Ectodermal cell (in vitro differentiated cells): ENCODE measurements at regions not wholly inside any gene's neighbourhood (a gene's known extent, or its start where the extent isn't known, plus 50 kb on each side); places are given as distances from the start of the nearest gene placed in this dataset.

Experiments
- H3K27ac ChIP-seq: 2 replicates; pipeline ENCODE4 v1.7.0; 2013; ENCODE audit warnings: mild to moderate bottlenecking, low read depth, low read length; ENCODE audit not compliant: insufficient read depth, poor library complexity, severe bottlenecking
- H3K27me3 ChIP-seq: 2 replicates; pipeline ENCODE4 v1.7.0; 2013; ENCODE audit warnings: mild to moderate bottlenecking, low read length; ENCODE audit not compliant: insufficient read depth, control insufficient read depth, poor library complexity, severe bottlenecking
- H3K36me3 ChIP-seq: one replicate; pipeline ENCODE4 v1.7.0; 2013; ENCODE audit warnings: low read length; ENCODE audit not compliant: control insufficient read depth, insufficient read depth
- H3K4me1 ChIP-seq: one replicate; pipeline ENCODE4 v1.7.0; 2013; ENCODE audit warnings: low read length; ENCODE audit not compliant: control insufficient read depth, insufficient read depth
- H3K4me3 ChIP-seq: 2 replicates; pipeline ENCODE4 v1.7.0; 2013; ENCODE audit warnings: low read depth, low read length, control low read depth; ENCODE audit not compliant: insufficient read depth
- H3K9me3 ChIP-seq: 2 replicates; pipeline ENCODE4 v1.7.0; 2013; ENCODE audit warnings: mild to moderate bottlenecking, low read length, moderate library complexity; ENCODE audit not compliant: control insufficient read depth
- whole genome bisulfite sequencing, 2 experiments: methylation state at CpG; one replicate each; pipeline ENCODE4 v1.1.7; 2013; ENCODE audit warnings: missing lambda C conversion rate in 2 of 2; 5-methylcytosine and 5-hydroxymethylcytosine counted together

- H3K27me3 ChIP-seq: no peaks in the 10 kb centered on the region
- H3K9me3 ChIP-seq: no peaks in the 10 kb centered on the region
- H3K27ac ChIP-seq: no peak overlapping the region
- 94 to 96% methylated on average over 16 of the region's 16 CpGs for WGBS, 2 experiments
- H3K4me1 ChIP-seq: no peaks in the 10 kb centered on the region
- no peak overlapping the region for H3K4me3 ChIP-seq
- no peaks in the 10 kb centered on the region for H3K36me3 ChIP-seq
Measured at GRCh38 chr12:126616441-126616840, 1551.2 kb downstream of the AACS start.

- WGBS, 2 experiments: 90 to 93% methylated on average over 5 of the region's 5 CpGs
- H3K36me3 ChIP-seq: no peaks in the 10 kb centered on the region
- H3K4me3 ChIP-seq: no peak overlapping the region
- H3K9me3 ChIP-seq: no peaks in the 10 kb centered on the region
- no peak overlapping the region for H3K27ac ChIP-seq
- H3K27me3 ChIP-seq: no peaks in the 10 kb centered on the region
- H3K4me1 ChIP-seq: no peaks in the 10 kb centered on the region
Measured at GRCh38 chr12:126617312-126617711, 1552.1 kb downstream of the AACS start.

DNA sequence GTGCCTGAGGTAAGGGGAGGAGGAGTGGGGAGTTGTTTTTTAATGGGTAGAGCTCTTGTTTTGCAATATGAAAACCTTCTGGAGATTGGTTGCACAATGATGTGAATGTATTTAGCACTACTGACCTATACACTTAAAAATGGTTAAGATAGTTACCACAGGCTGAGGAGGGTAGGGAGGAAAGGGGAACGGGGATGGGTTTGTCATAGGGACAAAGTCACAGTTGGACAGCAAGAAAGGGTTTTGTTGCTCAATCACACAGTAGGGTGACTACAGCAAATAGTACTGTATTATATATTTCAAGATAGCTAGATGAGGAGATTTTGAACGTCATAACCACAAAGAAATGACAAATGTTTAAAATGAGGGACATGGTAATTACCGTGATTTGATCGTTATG lies 1562.4 kb downstream of the AACS start:
- no peaks in the 10 kb centered on the region for H3K36me3 ChIP-seq
- no peak overlapping the region for H3K27ac ChIP-seq
- no peak overlapping the region for H3K4me3 ChIP-seq
- H3K27me3 ChIP-seq: no peaks in the 10 kb centered on the region
- H3K4me1 ChIP-seq: no peaks in the 10 kb centered on the region
- 67 to 71% methylated on average over 1 of the region's 4 CpGs for WGBS, 2 experiments
- H3K9me3 ChIP-seq: no peaks in the 10 kb centered on the region

DNA sequence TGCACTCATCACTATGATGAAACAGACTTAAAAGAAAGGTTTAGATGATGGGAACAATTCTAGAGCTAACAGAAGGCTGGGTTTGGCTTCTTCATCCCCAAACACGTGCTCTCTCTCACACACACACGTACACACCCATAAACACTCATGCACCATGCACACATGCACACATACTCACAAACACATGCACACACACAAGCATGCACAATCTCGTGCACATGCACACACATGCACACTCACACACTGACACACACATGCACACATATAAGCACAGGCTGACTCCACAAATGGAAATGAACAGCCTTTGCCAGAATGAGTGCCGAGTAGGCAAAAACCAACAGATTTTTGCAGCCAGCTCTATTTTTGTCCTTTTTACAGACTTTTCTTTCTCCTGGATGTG lies 1571.6 kb downstream of the AACS start:
- no peaks in the 10 kb centered on the region for H3K36me3 ChIP-seq
- no peaks in the 10 kb centered on the region for H3K27me3 ChIP-seq
- H3K4me3 ChIP-seq: no peak overlapping the region
- H3K9me3 ChIP-seq: no peaks in the 10 kb centered on the region
- WGBS, 2 experiments: 89 to 90% methylated on average over 4 of the region's 4 CpGs
- no peaks in the 10 kb centered on the region for H3K4me1 ChIP-seq
- H3K27ac ChIP-seq: no peak overlapping the region

- 86 to 95% methylated on average over 2 of the region's 2 CpGs for WGBS, 2 experiments
- Histone ChIP-seq H3K36me3 (no peaks in the 10 kb centered on the region), H3K27ac (no peak overlapping the region), H3K4me3 (no peak overlapping the region), H3K27me3 (no peaks in the 10 kb centered on the region), H3K4me1 (no peaks in the 10 kb centered on the region), H3K9me3 (no peaks in the 10 kb centered on the region)
Measured at GRCh38 chr12:126644236-126645020, 1579.2 kb downstream of the AACS start.

DNA sequence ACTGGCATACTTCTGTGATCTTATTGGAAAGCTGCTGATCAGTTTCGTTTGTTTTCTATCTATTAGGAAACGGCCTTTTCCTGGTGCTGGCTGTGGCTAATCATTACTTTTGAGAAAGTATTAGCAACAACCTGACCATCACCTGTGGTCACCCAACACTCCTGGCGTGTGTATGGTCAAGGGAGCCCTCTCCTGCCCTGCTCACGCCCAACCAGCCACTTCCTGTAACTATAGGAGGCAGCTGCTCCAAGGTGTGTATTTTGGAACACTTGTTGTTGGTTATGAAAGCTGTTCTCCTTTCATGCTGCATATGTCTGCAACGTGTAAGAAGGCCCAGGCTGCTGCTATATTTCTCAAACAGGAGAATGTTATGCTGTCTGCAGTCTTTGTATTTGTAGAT lies 1582.8 kb downstream of the AACS start:
- H3K27ac ChIP-seq: no peak overlapping the region
- WGBS, 2 experiments: 91 to 94% methylated on average over 5 of the region's 5 CpGs

GRCh38 chr12:126651133-126651532 lies 1585.9 kb downstream of the AACS start:
- Histone ChIP-seq H3K27ac (no peak overlapping the region), H3K9me3 (no peaks in the 10 kb centered on the region), H3K36me3 (no peaks in the 10 kb centered on the region), H3K4me3 (no peak overlapping the region), H3K27me3 (no peaks in the 10 kb centered on the region), H3K4me1 (no peaks in the 10 kb centered on the region)
- 93% methylated on average over 5 of the region's 5 CpGs for WGBS, 2 experiments

More for the DNA sequence above, 1582.8 kb downstream of the AACS start:
- H3K9me3 ChIP-seq: no peaks in the 10 kb centered on the region
- H3K4me1 ChIP-seq: no peaks in the 10 kb centered on the region
- H3K27me3 ChIP-seq: no peaks in the 10 kb centered on the region
- H3K4me3 ChIP-seq: no peak overlapping the region
- H3K36me3 ChIP-seq: no peaks in the 10 kb centered on the region

GRCh38 chr12:126663304-126664094 lies 1598.3 kb downstream of the AACS start:
- no peaks in the 10 kb centered on the region for H3K9me3 ChIP-seq
- no peaks in the 10 kb centered on the region for H3K4me1 ChIP-seq
- no peaks in the 10 kb centered on the region for H3K27me3 ChIP-seq
- WGBS, 2 experiments: 43 to 45% methylated on average over 4 to 6 of the region's 6 CpGs
- no peak overlapping the region for H3K4me3 ChIP-seq
- H3K36me3 ChIP-seq: no peaks in the 10 kb centered on the region
- H3K27ac ChIP-seq: no peak overlapping the region

GRCh38 chr12:126667339-126667738 lies 1599.6 kb upstream of the TMEM132C start:
- H3K36me3 ChIP-seq: no peaks in the 10 kb centered on the region
- WGBS, 2 experiments: 91 to 92% methylated on average over 4 of the region's 4 CpGs
- no peak overlapping the region for H3K4me3 ChIP-seq
- no peak overlapping the region for H3K27ac ChIP-seq
- no peaks in the 10 kb centered on the region for H3K27me3 ChIP-seq
- H3K4me1 ChIP-seq: no peaks in the 10 kb centered on the region
- no peaks in the 10 kb centered on the region for H3K9me3 ChIP-seq

DNA sequence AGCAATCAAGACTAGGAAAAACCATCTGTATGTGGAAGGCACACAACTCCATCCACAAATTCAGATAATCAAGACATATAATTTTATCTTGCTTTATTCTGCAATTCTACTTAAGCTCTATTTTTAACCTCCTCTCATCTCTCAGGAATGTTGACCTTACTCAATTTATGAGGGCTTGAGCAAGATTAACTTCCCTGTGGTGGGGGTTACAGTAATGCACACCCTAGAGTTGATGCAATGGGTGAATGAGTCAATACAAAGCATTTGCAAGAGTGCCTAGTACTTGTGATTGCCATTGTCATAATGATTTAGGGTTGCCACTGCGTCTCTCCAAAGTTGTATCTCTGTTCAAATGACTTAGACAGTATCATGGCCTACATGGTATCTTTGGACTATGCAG lies 1598.4 kb upstream of the TMEM132C start:
- Histone ChIP-seq H3K4me1 (no peaks in the 10 kb centered on the region), H3K27me3 (no peaks in the 10 kb centered on the region), H3K4me3 (no peak overlapping the region), H3K27ac (no peak overlapping the region), H3K9me3 (no peaks in the 10 kb centered on the region), H3K36me3 (no peaks in the 10 kb centered on the region)
- 91 to 98% methylated on average over 1 of the region's 1 CpG for WGBS, 2 experiments
